Spleen (tissue), 7 donors: ENCODE measurements at regions not wholly inside any gene's neighbourhood (a gene's known extent, or its start where the extent isn't known, plus 50 kb on each side); places are given as distances from the start of the nearest gene placed in this dataset.

Experiments used
- POLR2A ChIP-seq, 3 donors: fragments of 450-650 bp; IDR thresholded peaks; one replicate each; pipeline ENCODE4 v1.5.1; 2017; ENCODE audit warnings: antibody characterized with exemption in 3 of 3, mild to moderate bottlenecking in 1 of 3
- TF ChIP-seq, protein P1 (sequence below), 11 experiments: fragments of 200-600 bp in 7 of 11; fragments of 450-650 bp in 4 of 11; sonication (generic) in 4 of 11; IDR thresholded peaks in 8 of 11; conservative IDR thresholded peaks in 3 of 11; 1 replicate in 7 of 11; 2 replicates in 4 of 11; pipeline versions ENCODE4 v1.4.0 to v1.8.0; 2016 to 2021; ENCODE audit warnings: antibody characterized with exemption in 11 of 11, inconsistent platforms in 4 of 11, mild to moderate bottlenecking in 1 of 11
- donor health status: DM: no; HTN: no; CAD: no; lungs with moderate emphysema.
- donor health status: DM: no; HTN: no; CAD: no.
- donor health status: DM: no; HTN: no; CAD: no.

DNA sequence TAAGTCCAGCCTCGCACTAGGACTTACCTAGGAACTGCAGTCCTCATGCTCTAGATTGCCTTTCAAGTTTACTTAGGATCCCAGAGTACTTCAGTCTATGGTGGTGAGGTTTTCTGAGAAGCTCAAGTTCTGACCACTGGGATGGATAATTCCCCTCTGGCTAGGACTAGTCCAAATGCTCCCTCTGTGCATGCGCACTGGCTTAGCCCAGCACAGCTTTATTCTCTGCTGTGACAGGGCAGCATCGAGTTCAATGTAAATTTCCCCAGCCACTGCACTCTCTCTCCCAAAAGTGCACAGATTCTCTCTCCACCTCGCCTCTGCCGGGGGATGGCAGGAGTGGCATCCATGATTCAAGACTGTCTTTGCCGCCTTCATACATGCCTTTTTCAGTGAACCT, 241.6 kb downstream of the ZNF326 start:
- TF ChIP-seq, protein P1, sequence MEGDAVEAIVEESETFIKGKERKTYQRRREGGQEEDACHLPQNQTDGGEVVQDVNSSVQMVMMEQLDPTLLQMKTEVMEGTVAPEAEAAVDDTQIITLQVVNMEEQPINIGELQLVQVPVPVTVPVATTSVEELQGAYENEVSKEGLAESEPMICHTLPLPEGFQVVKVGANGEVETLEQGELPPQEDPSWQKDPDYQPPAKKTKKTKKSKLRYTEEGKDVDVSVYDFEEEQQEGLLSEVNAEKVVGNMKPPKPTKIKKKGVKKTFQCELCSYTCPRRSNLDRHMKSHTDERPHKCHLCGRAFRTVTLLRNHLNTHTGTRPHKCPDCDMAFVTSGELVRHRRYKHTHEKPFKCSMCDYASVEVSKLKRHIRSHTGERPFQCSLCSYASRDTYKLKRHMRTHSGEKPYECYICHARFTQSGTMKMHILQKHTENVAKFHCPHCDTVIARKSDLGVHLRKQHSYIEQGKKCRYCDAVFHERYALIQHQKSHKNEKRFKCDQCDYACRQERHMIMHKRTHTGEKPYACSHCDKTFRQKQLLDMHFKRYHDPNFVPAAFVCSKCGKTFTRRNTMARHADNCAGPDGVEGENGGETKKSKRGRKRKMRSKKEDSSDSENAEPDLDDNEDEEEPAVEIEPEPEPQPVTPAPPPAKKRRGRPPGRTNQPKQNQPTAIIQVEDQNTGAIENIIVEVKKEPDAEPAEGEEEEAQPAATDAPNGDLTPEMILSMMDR (IDR thresholded peaks at IDR 0.05 in 8 of 11, conservative IDR thresholded peaks at IDR 0.05 in 3 of 11), result no peak
- TF ChIP-seq POLR2A (IDR thresholded peaks at IDR 0.05), result no peak
